ENCODE measurements at regions not wholly inside any gene's neighbourhood (a gene's known extent, or its start where the extent isn't known, plus 50 kb on each side); places are given as distances from the start of the nearest gene placed in this dataset.
"Not testable (repeated sequence)": the region's sequence is repeated elsewhere in the genome, so short reads cannot be mapped to it uniquely, and the experiment has no call there.

DNA sequence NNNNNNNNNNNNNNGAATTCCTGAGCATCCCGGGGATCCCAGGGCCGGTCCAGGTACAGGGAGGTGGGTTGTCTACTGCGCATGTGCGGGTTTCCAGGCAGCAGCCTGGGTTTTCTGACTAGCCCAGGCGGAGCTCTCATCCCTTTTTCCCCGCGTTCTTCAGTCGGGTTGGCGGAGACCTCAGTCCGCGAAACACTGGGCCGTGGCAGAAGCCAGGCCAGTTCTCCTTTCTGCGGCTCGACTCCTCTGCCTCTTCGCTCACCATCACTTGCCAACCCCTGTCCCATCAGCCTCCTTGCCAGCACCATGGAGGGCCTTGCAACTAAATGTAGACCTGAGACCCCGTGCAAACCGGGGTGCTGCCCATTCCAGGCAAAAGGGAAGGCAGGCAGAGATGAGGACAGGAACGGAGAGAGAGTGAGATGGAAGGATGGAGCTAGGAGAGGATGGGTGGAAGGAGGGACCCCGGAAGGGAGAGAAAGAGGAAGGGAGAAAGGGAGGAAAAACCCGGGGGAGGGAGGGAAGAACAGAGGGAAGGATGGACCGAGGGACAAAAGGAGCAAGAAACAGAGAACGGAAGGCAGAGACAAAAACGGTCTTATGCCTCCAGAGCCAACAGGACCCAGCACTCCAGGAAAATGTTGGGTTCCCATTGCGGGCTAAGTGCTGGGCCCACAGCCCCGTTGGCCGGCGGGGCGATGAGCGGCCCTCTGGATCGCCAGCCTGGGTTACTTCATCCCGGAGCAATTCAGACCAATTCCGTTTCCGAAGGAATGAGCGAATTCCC is 445.4 kb upstream of the DEFB115 start:
- DNase-seq (ENCODE audit: low spot score), result no peak
- intact Hi-C loops (cut with DNase I), result no loop called here
- ATAC-seq, result peak; percentile 73

DNA sequence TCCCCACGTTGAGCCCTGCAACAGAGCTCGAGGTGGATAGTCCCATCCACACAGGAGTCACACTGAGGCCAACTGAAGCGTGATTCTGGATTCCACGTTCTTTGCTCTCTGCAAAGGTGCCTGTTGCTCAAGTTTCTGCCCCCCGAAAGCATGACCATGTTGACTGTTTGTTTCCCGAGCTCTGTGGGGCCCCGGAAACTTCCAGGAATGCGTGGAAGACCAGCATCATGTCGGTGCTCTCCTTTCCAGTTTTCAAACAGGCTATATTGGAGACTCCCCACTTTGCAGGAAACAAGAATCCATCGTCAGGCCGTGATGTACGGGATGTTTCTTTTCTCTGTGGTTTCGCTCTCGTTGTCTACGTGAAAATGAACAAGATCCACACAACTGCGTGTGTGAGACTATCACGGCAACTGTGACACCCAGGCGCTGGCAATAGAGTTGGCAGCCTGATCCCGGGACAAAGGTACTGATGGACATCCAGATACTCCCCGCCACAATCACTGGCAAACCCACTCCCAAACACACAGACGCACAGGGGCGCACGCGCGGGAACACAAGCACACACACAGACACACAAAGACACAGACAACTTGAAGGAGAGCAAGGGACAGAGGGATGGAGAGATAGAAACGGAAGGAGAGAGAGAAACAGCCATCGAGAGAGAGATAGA is 444.6 kb upstream of the DEFB115 start:
- DNase-seq (ENCODE audit: low spot score), result no peak
- ATAC-seq, result no peak
- intact Hi-C loops (cut with DNase I), result no loop called here

DNA sequence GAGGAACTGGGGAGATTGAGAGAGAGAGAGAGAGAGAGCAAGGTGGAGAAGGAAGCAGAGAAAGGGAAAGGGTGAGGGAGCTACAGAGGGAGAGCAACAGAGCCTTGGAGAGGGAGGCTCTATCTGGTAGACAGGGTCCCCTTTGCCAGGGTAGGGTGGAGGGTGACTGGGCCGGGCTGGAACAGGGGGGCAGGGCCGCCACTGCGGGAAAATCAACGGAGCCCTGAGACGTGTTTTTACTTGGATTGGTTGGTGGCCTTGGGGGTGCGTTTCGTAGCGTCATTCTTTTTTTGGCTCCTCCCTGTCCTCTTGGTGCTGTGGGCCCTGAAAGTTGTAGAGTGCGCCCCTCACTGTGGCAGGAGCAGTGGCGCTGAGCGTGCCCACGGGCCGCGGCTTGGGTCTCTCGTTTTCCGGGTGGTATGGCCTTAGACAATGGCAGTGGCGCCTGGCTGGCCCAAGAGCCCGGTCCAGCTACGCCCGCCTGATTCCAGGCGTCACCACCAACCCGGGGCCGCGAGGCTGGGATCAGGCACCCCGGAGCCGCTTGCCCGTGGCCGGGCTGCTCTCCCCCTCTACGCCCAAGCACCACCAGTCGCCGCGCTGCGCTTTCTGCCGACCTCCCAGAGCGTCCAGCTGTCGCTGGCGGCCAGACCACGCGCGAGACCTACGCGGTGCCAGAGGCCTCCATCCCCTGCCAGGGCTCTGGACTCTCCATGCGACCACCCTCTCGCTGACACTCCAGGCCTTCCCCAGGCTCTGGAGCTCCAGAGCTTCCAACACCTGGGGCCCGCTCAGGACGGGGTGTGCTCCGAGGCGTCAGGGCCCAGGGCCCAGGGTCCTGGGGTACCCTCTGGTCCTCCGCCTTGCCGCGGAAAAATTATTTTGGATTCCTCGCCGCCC is 443.8 kb upstream of the DEFB115 start:
- peak; percentile 70 for DNase-seq (ENCODE audit: low spot score)
- peak; percentile 60 for ATAC-seq
- intact Hi-C loops (cut with DNase I), result not testable (repeated sequence)

DNA sequence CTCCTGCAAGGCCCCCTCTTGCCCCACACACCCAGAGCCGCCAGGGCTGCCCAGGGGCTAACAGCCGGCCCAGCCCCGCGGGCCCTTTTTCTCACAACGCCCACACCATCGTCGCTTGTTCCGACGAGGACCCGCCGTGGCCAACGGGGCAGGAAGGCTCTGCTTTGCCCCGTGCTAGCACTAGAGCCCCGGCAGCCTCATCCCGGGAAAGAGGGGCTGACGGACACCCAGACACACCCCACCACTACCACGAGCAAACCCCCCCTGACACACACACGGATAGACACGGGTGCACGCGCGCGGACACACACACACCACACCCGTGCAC is 443.2 kb upstream of the DEFB115 start:
- DNase-seq (ENCODE audit: low spot score); intact Hi-C loops (cut with DNase I): not testable (repeated sequence)
- peak; percentile 34 for ATAC-seq

DNA sequence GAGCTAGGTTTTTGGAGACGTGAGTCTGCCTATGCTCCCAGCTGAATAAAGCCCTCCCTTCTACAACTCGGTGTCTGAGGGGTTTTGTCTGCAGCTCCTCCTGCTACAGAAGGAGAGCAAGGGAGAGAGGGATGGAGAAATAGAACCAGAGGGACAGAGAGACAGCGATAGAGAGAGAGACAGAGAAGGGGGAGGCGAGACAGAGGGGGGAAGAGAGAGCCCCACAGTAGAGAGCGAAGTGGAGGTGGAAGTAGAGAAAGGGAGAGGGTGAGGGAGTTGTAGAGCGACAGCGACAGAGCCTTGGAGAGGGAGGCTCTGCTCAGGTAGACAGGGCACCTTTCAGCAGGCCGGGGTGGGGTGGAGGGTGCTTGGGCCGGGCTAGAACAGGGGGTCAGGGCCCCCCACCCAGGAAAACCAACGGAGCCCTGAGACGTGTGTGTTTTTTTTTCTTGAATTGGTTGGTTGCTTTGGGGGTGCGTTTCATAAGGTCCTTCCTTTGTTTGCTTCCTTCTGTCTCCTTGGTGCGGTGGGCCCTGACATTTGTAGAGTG is 442.4 kb upstream of the DEFB115 start:
- DNase-seq (ENCODE audit: low spot score); intact Hi-C loops (cut with DNase I): not testable (repeated sequence)
- peak; percentile 53 for ATAC-seq

DNA sequence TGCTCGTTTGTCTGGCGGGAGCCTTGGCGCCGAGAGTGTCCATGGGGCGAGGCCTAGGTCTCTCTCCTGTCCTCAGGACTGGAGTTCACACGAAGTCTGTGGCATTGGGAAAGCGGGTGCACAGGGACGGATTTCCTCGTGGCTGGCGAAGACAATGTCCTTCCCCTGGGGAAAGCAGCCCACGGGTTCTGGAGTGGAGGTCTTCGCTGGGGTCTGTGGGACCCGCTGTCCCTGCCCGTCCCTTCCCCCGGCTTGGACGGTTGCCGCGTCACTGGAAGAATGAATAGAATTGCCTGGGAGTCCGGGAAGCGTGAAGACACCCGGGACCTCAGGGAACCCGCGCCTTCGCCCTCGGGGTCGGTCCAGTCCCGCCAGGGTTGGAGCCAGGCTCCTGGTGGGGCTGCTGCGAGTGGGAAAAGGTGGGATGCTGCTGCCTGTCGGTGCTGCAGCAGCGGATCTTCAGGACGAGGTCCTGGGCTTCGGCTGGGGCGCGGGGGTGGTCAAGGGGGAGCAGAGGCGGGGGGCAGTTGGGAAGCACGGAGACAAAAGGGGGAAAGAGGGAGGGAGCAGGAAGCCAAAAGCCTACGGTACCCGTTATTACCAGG is 441.8 kb upstream of the DEFB115 start:
- no peak for DNase-seq (ENCODE audit: low spot score)
- peak; percentile 32 for ATAC-seq
- intact Hi-C loops (cut with DNase I), result no loop called here

DNA sequence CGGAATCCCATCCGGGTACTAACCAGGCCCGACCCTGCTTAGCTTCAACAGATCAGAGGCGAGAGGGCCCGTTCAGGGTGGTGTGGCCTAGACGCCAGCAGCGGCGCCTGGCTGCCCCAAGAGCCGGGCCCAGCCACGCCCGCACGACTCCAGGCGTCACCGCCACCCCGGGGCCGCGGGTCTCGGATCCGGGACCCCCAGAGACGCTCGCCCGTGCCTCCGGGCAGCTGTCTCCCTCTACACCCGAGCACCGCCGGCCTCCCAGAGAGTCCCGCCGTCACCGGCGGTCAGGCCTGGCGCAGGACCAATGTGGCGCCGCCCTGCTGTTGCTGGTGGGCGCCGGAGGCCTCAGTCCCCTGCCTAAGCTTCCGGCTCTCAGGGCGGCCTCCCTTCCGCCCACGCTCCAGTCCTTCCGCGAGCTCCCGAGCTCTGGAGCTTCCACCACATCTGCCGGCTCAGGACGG is 441.2 kb upstream of the DEFB115 start:
- DNase-seq (ENCODE audit: low spot score) (no peak), ATAC-seq (no peak)
- intact Hi-C loops (cut with DNase I), result no loop called here

DNA sequence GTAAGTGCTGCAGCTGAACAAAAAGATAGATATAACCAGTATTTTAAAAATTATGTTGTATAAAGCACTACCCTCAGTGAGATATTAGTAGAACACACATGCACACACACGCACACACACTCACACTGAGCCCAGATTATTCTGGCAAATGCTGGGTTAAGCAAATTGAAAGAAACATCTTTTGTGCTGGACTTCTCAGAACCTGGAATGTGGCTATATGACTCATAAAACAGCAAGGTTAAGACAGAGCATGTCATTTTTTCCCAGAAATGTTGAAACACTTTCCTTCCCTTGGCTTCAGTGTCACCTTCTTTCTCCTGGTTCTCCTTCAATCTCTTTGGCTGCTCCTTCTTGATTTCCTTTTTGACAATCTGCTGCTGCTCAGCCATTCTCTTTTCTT is 435.8 kb upstream of the DEFB115 start:
- intact Hi-C loops (cut with DNase I); DNase-seq (ENCODE audit: low spot score); ATAC-seq: not testable (repeated sequence)

DNA sequence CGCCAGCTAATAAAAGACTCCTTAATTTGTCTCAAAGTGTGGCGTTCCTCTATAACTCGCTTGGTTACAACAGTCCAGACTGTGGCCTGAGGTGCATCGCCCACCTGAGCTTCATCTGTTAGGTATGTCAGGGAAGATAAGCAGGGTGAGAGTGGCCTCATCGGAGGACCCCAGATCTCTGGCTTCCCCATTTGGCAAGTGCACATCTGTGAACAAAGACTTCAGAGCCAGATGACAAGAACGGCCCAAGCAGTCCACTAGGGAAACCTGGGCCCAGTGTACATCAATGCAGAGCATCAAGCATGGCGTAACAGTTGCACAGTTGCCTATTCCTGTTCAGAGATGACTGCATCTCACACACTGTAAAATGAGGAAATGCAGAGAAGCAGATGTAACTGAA is 432.8 kb upstream of the DEFB115 start:
- intact Hi-C loops (cut with DNase I); DNase-seq (ENCODE audit: low spot score); ATAC-seq: not testable (repeated sequence)

DNA sequence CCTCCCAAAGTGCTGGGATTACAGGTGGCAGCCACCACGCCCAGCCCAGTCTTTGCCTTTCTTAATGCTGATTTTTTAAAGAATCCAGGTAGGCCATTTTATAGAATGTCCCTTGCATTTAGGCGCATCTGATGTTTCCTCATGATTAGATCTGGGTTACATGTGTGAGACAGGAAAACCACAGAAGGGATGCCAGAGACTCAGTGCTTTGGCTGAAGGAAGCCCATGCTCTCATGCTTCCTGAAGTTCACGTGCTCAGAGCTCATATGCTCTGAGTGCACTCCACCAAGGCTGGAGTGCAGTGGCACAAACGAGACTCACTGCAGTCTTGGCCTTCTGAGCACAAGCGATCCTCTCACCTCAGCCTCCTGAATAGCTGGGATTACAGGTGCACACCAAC is 411.5 kb upstream of the DEFB115 start:
- intact Hi-C loops (cut with DNase I); DNase-seq (ENCODE audit: low spot score); ATAC-seq: not testable (repeated sequence)

DNA sequence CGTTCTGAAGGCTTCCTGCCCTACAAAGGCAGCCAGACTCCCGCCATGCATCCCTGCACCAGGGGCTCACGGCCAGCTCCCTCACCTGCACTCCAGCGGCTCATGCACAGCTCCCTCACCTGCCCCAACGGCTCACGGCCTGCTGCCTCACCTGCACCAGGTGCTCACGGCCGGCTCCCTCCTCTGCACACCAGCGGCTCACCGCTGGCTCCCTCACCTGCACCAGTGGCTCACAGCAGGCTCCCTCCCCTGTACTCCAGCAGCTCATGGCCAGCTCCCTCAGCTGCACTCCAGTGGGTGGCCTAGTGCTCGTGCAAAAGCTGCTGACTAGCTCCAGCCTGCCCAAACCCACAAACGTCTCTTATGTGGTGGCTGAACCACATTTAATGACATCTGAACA is 389.2 kb upstream of the DEFB115 start:
- ATAC-seq, result peak; percentile 49
- DNase-seq (ENCODE audit: low spot score); intact Hi-C loops (cut with DNase I): not testable (repeated sequence)

DNA sequence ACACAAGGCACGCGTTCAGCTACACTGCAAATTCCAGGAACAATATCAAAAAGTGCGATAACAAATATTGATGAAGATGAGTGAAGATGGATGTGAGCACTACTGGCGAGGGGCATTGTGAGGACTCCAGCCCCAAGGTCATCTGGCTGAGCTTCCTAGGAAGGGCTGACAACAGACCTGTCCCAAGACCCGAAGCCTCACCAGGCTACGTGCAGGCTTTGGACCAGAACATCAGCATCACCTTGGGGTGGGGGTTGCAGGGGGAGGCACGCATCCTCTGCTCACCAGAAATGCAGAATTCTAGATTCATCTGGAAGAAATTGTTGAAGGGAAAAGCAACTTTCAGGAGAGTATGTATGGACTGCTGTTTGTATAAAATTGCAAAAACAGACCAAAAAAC is 386.3 kb upstream of the DEFB115 start:
- ATAC-seq; DNase-seq (ENCODE audit: low spot score); intact Hi-C loops (cut with DNase I): not testable (repeated sequence)

DNA sequence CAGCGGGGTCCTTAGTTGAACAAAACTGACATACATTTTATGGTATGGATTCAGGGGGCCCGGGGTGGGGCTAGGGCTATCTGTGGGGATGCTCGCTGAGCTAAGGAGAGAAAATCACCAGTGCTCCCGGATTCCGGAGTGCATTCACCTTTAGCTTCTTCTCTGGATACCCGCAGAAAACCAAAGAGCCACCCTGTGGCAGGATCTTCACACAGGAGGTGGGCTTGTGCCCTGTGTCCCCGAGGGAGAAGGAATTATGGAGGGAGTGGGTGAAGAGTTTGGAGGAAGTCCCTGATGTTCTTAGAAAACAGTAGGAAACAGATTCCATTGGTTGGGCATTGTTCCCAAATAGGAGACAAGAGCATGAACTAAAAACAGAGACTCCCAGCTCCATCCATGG is 385.2 kb upstream of the DEFB115 start:
- intact Hi-C loops (cut with DNase I); ATAC-seq; DNase-seq (ENCODE audit: low spot score): not testable (repeated sequence)

DNA sequence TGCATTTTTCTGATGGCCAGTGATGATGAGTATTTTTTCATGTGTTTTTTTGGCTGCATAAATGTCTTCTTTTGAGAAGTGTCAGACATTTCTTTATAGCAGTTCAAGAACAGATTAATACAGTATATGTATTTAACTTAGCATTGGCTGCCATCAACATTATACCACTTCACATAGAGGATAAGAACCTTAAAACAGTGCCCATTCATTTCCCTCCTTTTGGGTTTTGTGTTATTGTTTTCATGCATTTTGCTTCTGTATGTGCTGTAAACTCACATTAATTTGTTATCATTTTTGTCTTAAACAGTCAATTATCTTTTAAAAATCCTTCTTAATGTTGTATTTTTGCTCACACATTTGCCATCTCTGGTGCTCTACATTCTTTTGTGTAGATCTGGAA is 381.6 kb upstream of the DEFB115 start:
- DNase-seq (ENCODE audit: low spot score); ATAC-seq; intact Hi-C loops (cut with DNase I): not testable (repeated sequence)

DNA sequence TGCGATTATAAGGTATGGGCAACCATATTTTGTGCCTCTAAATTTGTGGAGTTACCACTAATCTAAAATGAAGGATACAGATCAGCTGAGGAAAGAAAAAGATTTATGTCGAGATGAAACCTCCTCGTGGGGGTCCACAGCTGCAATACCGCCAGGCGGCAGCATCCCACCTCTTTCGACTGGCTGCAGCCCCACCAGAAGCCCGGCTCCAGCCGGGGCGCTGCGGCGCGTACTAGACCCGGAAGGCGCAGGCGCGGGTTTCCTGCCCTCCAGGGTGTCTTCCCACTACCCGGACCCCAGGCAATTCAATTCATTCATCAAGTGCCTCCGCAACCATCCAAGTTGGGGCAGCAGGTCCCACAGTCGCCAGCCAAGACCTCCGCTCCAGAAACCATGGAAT is 366.1 kb upstream of the DEFB115 start:
- intact Hi-C loops (cut with DNase I); DNase-seq (ENCODE audit: low spot score); ATAC-seq: not testable (repeated sequence)

DNA sequence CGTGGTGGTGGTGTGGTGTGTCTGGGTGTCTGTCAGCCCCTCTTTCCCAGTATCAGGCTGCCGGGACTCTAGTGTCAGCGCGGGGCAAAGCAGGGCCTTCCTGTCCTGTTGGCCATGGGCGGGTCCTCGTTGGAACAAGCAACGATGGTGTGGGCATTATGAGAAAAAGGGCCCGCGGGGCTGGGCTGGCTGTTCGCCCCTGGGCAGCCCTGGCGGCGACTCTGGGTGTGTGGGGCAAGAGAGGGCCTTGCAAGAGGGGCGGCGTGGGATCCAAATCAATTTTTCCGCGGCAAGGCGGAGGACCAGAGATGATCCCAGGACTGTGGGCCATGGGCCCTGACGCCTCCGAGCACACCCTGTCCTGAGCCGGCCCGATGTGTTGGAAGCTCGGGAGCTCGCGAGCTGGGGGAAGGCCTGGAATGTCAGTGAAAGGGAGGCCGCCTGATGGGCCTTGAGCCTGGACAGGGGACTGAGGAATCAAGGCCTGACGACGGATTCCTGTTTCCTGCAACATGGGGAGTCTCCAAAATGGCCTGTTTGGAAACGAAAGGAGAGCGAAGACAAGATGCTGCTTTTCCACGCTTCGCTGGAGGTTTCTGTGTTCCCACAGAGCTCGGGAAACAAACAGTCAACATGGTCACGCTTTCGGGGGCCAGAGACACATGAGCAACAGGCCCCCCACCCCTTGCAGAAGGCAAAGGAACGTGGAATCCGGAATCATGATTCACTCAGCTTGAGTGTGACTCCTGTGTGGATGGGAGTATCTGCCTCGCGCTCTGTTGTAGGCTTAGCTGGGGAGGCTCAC is 364.7 kb upstream of the DEFB115 start:
- ATAC-seq (no peak), DNase-seq (ENCODE audit: low spot score) (no peak)
- intact Hi-C loops (cut with DNase I), result no loop called here

DNA sequence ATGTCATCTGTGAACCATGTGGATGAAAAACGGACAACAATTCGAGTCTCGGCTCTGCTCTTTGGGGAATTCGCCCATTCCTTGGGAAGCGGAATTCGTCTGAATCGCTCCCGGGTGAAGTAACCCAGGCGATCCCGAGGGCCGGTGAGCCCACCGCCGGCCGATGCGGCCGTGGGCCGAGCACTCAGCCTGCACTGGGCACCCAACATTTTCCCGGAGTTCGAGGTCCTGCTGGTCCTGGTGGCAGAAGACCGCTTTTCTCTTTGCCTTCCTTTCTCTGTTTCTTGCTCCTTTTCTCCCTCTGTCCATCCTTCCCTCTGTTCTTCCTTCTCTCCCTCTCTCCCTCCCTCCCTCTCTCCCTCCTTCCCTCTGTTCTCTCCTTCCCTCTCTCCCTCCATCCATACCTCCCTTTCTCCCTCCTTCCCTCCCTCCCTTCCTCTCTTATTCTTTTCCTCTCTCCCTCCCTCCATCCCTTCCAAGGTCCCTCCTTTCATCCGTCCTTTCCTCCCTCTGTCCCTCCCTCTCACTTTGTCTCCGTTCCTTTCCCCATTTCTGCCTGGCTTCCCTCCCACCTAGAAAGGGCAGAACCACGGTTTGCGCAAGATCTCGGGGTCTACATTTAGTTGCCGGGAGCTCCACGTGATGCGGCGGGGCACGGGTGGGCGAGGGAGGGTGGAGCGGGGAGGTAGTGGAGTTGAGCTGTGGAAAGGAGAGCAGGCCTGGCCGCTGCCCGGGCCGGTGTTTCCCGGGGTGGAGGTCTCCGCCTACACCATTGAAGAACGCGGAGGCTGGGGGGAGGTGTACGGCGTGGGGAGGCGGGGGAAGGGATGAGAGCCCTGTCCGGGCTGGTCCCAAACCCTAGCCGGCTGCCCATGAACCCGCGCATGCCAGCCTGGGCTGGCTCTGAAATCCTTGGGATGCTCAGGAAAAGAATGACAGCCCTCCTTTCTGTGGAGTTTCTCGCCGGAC is 363.8 kb upstream of the DEFB115 start:
- DNase-seq (ENCODE audit: low spot score); intact Hi-C loops (cut with DNase I): not testable (repeated sequence)

More for the DNA sequence above, 363.8 kb upstream of the DEFB115 start:
- ATAC-seq, result not testable (repeated sequence)
